DND-41 (cell line): ENCODE measurements at regions not wholly inside any gene's neighbourhood (a gene's known extent, or its start where the extent isn't known, plus 50 kb on each side); places are given as distances from the start of the nearest gene placed in this dataset.

Source experiments
- ATAC-seq: fragments of 200-7000 bp; cut with Tn5 transposase; 3 replicates; pipeline ENCODE4 v1.9.1; 2021; ENCODE audit warnings: low read depth; ENCODE audit not compliant: insufficient read depth
- DNase-seq: peaks from one replicate; pipeline ENCODE4 v3.0.0-alpha.2; 2020
- H2AFZ ChIP-seq: 2 replicates; pipeline ENCODE4 v1.6.0; 2012; ENCODE audit warnings: low read depth, low read length
- H3K27ac ChIP-seq: 2 replicates; pipeline ENCODE4 v1.5.1; 2012; ENCODE audit warnings: low read length, inconsistent platforms
- H3K27me3 ChIP-seq: fragments of 200-600 bp; sonication (generic); 2 replicates; pipeline ENCODE4 v1.6.0; 2012; ENCODE audit warnings: low read length, mild to moderate bottlenecking, inconsistent platforms; ENCODE audit not compliant: insufficient read depth, poor library complexity
- H3K36me3 ChIP-seq: 2 replicates; pipeline ENCODE4 v1.5.1; 2012; ENCODE audit warnings: low read length, inconsistent platforms; ENCODE audit not compliant: insufficient read depth
- H3K4me1 ChIP-seq: 2 replicates; pipeline ENCODE4 v1.5.1; 2012; ENCODE audit warnings: mild to moderate bottlenecking, low read length; ENCODE audit not compliant: insufficient read depth
- H3K4me2 ChIP-seq: 2 replicates; pipeline ENCODE4 v1.6.0; 2012; ENCODE audit warnings: mild to moderate bottlenecking, moderate library complexity, low read length, inconsistent platforms; ENCODE audit not compliant: insufficient read depth
- H3K4me3 ChIP-seq, 2 experiments: fragments of 200-600 bp in 1 of 2; shearing (Covaris generic) in 1 of 2; 2 replicates each; pipeline ENCODE4 v1.5.1; 2012 to 2016; ENCODE audit warnings: inconsistent platforms in 2 of 2, low read length in 2 of 2, mild to moderate bottlenecking in 2 of 2, low read depth in 1 of 2, moderate library complexity in 1 of 2
- H3K79me2 ChIP-seq: 2 replicates; pipeline ENCODE4 v1.6.0; 2012; ENCODE audit warnings: low read length, inconsistent platforms; ENCODE audit not compliant: insufficient read depth
- H3K9ac ChIP-seq: 2 replicates; pipeline ENCODE4 v1.6.0; 2012; ENCODE audit warnings: low read depth, mild to moderate bottlenecking, inconsistent platforms, low read length, moderate library complexity
- H3K9me3 ChIP-seq: 2 replicates; pipeline ENCODE4 v1.5.1; 2012; ENCODE audit warnings: low read length, moderate library complexity, mild to moderate bottlenecking, inconsistent platforms; ENCODE audit not compliant: insufficient read depth, severe bottlenecking
- H4K20me1 ChIP-seq: 2 replicates; pipeline ENCODE4 v1.6.0; 2012; ENCODE audit warnings: low read length; ENCODE audit not compliant: insufficient read depth
- EZH2 ChIP-seq: IDR thresholded peaks from 3 replicates; pipeline ENCODE4 v1.6.1; 2012; ENCODE audit warnings: borderline replicate concordance, low read depth, mild to moderate bottlenecking, moderate library complexity, low read length, inconsistent platforms; ENCODE audit not compliant: severe bottlenecking
- TF ChIP-seq, protein P1 (sequence below): IDR thresholded peaks from 2 replicates; pipeline ENCODE4 v1.5.1; 2012; ENCODE audit warnings: borderline replicate concordance, low read length, moderate library complexity, mild to moderate bottlenecking; ENCODE audit not compliant: poor library complexity, severe bottlenecking; ENCODE audit errors: extremely low read depth

DNA sequence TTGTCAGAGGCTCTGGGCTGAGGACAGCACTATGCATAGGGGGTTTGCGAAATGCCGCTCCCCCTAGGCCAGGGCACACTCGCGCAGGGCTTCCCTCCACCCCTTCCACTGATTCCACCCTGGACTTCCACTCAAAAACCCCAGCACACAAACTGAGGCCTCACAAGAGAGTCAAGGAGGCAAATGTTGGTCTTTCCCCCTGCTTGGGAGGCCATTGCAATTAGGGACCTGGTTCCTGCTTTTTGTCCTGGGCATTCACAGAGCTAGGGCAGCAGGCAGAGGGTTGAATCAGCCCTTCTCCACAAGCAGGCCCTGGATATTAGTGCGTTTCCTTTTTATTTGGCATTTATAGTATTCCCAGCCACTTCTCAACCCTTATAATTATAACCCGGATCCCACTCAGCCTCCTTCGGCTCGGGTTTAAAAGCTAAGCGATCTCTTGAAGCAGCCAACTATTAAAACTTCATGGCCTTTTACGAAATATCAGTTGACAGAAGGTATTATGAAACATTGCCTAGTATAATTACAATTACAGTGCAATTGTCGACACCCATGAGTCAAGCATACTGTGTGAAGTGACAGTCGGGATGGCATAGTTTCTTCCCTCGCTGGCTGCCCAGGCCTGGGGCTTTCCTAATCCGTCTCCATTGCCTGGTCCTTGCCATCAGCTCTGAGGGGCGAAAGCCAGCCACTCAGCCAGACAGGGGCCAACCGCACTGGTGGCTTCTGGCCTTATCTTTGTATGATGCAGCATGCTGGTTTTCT, 285.5 kb upstream of the MAP3K1 start:
- no peaks in the 10 kb centered on the region for H3K79me2 ChIP-seq
- H3K27ac ChIP-seq: no peak overlapping the region
- no peaks in the 10 kb centered on the region for H4K20me1 ChIP-seq
- H3K27me3 ChIP-seq: no peaks in the 10 kb centered on the region
- ATAC-seq (no peak), DNase-seq (no peak)
- H3K36me3 ChIP-seq: no peaks in the 10 kb centered on the region
- H3K4me1 ChIP-seq: no peaks in the 10 kb centered on the region
- no peak overlapping the region for H3K9ac ChIP-seq
- H3K4me2 ChIP-seq: no peak overlapping the region
- TF ChIP-seq, protein P1, sequence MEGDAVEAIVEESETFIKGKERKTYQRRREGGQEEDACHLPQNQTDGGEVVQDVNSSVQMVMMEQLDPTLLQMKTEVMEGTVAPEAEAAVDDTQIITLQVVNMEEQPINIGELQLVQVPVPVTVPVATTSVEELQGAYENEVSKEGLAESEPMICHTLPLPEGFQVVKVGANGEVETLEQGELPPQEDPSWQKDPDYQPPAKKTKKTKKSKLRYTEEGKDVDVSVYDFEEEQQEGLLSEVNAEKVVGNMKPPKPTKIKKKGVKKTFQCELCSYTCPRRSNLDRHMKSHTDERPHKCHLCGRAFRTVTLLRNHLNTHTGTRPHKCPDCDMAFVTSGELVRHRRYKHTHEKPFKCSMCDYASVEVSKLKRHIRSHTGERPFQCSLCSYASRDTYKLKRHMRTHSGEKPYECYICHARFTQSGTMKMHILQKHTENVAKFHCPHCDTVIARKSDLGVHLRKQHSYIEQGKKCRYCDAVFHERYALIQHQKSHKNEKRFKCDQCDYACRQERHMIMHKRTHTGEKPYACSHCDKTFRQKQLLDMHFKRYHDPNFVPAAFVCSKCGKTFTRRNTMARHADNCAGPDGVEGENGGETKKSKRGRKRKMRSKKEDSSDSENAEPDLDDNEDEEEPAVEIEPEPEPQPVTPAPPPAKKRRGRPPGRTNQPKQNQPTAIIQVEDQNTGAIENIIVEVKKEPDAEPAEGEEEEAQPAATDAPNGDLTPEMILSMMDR: no peak
- no peak for TF ChIP-seq EZH2
- no peak overlapping the region for H2AFZ ChIP-seq
- H3K9me3 ChIP-seq: no peaks in the 10 kb centered on the region
- H3K4me3 ChIP-seq: no peak overlapping the region

DNA sequence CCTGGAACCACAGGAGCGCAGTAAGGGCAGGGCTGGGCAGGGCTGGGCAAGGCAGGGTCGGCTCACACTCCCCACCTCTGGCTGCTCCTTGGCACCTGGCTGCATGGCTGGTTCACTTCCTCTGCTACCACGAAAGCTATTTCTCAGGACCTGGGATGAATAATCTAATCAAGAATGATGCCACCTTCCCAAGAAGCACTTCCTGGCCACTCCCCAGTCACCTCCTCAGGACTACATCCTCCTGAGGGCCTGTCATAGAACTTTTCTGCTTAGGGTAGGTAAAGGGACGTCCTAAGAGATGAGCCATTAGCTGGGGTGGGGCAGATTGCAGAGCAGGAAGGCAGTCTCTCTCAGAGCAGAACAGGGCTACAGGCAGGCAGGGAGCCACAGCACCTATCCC, 288.2 kb upstream of the MAP3K1 start:
- Histone ChIP-seq H3K27ac (no peak overlapping the region), H3K4me2 (no peak overlapping the region), H3K9me3 (no peaks in the 10 kb centered on the region), H2AFZ (no peak overlapping the region), H3K36me3 (no peaks in the 10 kb centered on the region), H3K79me2 (no peaks in the 10 kb centered on the region), H4K20me1 (no peaks in the 10 kb centered on the region), H3K27me3 (peaks cover 3% of the 10 kb centered on the region), H3K9ac (no peak overlapping the region), H3K4me1 (no peaks in the 10 kb centered on the region), H3K4me3 (no peak overlapping the region)
- DNase-seq (no peak), ATAC-seq (no peak)
- TF ChIP-seq EZH2: no peak
- TF ChIP-seq, protein P1: no peak

DNA sequence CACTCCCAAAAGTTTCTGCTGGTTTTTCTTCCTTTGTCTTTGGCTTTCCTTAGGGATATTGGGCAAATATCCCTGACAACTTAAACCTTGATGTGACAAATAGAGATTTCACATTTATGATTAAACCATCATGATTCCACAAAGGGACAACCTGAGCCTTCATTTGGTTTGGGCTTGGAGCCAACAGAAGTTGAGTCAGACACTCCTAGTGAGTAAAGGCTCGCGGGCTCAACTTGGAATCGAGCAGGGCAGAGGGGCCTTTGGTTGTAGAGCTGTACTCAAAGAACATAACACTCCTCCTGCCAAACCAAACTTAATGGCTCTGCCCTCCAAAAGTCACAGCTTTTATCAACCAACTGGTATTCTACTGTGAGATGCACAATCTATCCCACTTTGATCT, 290.2 kb upstream of the MAP3K1 start:
- Histone ChIP-seq H2AFZ (no peak overlapping the region), H3K27me3 (peaks cover 3% of the 10 kb centered on the region), H3K9me3 (no peaks in the 10 kb centered on the region), H3K27ac (no peak overlapping the region), H3K4me1 (no peaks in the 10 kb centered on the region), H3K79me2 (no peaks in the 10 kb centered on the region), H3K4me3 (no peak overlapping the region), H3K36me3 (no peaks in the 10 kb centered on the region), H3K4me2 (no peak overlapping the region), H4K20me1 (no peaks in the 10 kb centered on the region), H3K9ac (no peak overlapping the region)
- DNase-seq (no peak), ATAC-seq (no peak)
- TF ChIP-seq, protein P1: no peak
- no peak for TF ChIP-seq EZH2
